Upper lobe of right lung (tissue), 1 donor: ENCODE measurements at regions not wholly inside any gene's neighbourhood (a gene's known extent, or its start where the extent isn't known, plus 50 kb on each side); places are given as distances from the start of the nearest gene placed in this dataset.

Experiments used
- ATAC-seq: fragments of 200-7000 bp; cut with Tn5 transposase; one replicate; pipeline ENCODE4 v1.9.1; 2020; ENCODE audit warnings: mild to moderate bottlenecking, moderate library complexity
- DNase-seq: peaks from one replicate; pipeline ENCODE4 v3.0.0-alpha.2; 2020
- H3K27ac ChIP-seq: fragments of 200-600 bp; one replicate; pipeline ENCODE4 v1.8.0; 2022
- H3K27me3 ChIP-seq: fragments of 200-600 bp; one replicate; pipeline ENCODE4 v1.8.0; 2022; ENCODE audit warnings: mild to moderate bottlenecking
- H3K36me3 ChIP-seq: fragments of 200-600 bp; one replicate; pipeline ENCODE4 v1.8.0; 2022
- H3K4me1 ChIP-seq: fragments of 200-600 bp; one replicate; pipeline ENCODE4 v1.8.0; 2022
- H3K4me3 ChIP-seq: fragments of 200-600 bp; one replicate; pipeline ENCODE4 v1.8.0; 2022; ENCODE audit warnings: mild to moderate bottlenecking
- H3K9me3 ChIP-seq: fragments of 200-600 bp; one replicate; pipeline ENCODE4 v1.8.0; 2022
- CTCF ChIP-seq: fragments of 200-600 bp; IDR thresholded peaks from one replicate; pipeline ENCODE4 v1.8.0; 2022; ENCODE audit warnings: antibody characterized with exemption
- intact Hi-C: fragments of 100-400 bp; cut with DNase I; formaldehyde crosslinking; loops from one replicate; pipeline ENCODE4 v1.11.0; 2022
- donor health status: DM: no; HTN: yes; CAD: no; lungs with severe emphysema.

DNA sequence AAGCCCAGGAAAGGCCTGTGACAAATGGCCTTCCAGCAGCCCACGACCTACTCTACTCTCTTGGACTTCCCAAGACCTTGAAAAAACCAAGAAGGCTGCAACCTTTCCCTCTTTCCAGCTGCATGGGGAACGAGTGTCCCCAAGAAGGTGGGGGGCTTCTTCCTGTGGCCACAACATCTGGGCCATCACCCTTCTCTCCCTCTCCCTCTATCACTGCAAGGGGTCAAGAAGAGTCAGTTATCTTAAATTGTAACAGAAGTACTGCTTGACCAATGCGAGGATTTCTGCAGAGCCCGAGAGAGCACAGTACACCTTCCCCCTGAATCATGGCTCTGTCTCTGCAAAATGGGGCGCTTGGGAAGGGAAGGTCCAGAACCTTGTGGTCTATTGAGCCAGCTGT lies 63.7 kb upstream of the ACAN start:
- TF ChIP-seq CTCF, result no peak
- H3K27ac ChIP-seq, result no peak overlapping the region
- H3K4me3 ChIP-seq, result no peak overlapping the region
- ATAC-seq (no peak), DNase-seq (no peak)
- no peaks in the 10 kb centered on the region for H3K4me1 ChIP-seq
- H3K27me3 ChIP-seq, result peaks cover 27% of the 10 kb centered on the region
- no peaks in the 10 kb centered on the region for H3K9me3 ChIP-seq
- H3K36me3 ChIP-seq, result no peaks in the 10 kb centered on the region
- intact Hi-C loops, result no loop called here

DNA sequence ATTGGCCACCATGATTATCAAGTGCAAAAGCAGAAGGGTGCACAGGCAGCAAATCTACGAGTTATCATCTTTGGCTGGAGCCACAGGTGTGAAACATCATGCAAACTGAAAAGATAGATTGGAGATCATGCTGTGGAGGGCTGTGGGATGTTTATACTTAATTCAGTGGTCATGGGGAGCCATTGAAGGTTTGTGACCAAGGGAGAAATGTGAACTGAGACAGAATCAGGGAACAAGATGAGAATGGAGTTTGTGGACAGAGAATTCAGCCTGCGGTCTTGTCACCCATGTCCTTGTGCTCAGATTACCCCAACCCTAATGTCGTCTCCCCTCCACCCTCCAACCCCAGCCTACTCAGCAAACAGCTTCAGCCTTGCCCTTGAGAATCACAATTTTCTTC lies 62.9 kb upstream of the ACAN start:
- DNase-seq (no peak), ATAC-seq (no peak)
- Histone ChIP-seq H3K9me3 (no peaks in the 10 kb centered on the region), H3K27me3 (peaks cover 27% of the 10 kb centered on the region), H3K4me1 (no peaks in the 10 kb centered on the region), H3K36me3 (no peaks in the 10 kb centered on the region), H3K27ac (no peak overlapping the region), H3K4me3 (no peak overlapping the region)
- intact Hi-C loops, result no loop called here
- no peak for TF ChIP-seq CTCF

DNA sequence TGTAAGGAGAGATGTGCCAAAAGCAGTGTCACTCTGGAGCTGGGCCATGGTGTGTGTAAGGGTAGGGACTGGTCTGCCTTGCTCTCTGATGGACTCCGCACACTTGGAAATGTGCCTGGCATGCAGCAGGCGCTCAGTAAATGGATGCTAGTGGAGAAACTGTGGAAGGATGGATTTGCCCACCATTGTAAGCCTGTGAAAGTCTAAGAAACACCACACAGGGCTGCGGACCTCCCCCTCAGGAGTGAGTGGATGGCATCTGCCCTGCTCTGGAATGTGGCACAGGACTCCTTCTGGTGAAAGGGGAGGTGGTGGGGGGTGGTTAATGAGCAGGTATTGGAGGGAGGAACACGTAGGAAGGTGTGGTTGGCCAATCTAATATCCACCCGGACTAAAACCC lies 62.2 kb upstream of the ACAN start:
- intact Hi-C loops, result no loop called here
- H3K4me3 ChIP-seq, result no peak overlapping the region
- no peaks in the 10 kb centered on the region for H3K4me1 ChIP-seq
- no peaks in the 10 kb centered on the region for H3K9me3 ChIP-seq
- DNase-seq, result no peak
- no peak overlapping the region for H3K27ac ChIP-seq
- no peaks in the 10 kb centered on the region for H3K36me3 ChIP-seq
- TF ChIP-seq CTCF, result no peak
- H3K27me3 ChIP-seq, result peaks cover 27% of the 10 kb centered on the region
- no peak for ATAC-seq

- intact Hi-C loops, result no loop called here
- ATAC-seq, result no peak
- DNase-seq, result no peak
- Histone ChIP-seq H3K4me1 (no peaks in the 10 kb centered on the region), H3K9me3 (no peaks in the 10 kb centered on the region), H3K27me3 (peaks cover 27% of the 10 kb centered on the region), H3K4me3 (no peak overlapping the region), H3K36me3 (no peaks in the 10 kb centered on the region), H3K27ac (no peak overlapping the region)
- no peak for TF ChIP-seq CTCF
These were observed 61.6 kb upstream of the ACAN start for GRCh38 chr15:88741671-88742070.

GRCh38 chr15:88742161-88742560 lies 61.1 kb upstream of the ACAN start:
- intact Hi-C loops, result no loop called here
- Histone ChIP-seq H3K27ac (no peak overlapping the region), H3K9me3 (no peaks in the 10 kb centered on the region), H3K4me1 (no peaks in the 10 kb centered on the region), H3K27me3 (peaks cover 27% of the 10 kb centered on the region), H3K4me3 (no peak overlapping the region), H3K36me3 (no peaks in the 10 kb centered on the region)
- ATAC-seq (no peak), DNase-seq (no peak)
- no peak for TF ChIP-seq CTCF

DNA sequence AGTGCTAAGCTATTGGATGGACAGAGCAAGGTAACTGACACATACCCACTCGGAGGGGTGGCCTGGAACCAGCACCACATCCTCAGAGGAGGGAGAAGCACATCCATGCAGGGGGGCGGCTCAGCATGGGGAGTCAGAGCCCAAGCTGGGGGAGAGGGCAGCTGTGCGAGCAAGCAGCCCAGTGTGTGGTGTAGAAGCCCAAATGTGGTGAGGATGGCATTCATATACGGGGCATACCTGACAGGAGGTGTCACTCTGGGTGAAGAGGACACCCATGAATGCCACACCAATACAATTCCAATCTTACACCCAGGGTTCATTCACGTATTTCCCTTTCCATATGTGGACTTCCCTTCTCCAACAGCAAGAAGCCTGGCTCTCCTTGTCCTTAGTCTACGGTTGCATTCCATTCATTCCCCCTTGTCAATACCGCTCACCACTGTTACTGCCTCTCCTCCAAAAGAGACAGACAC lies 58.7 kb upstream of the ACAN start:
- Histone ChIP-seq H3K4me1 (no peaks in the 10 kb centered on the region), H3K4me3 (no peak overlapping the region), H3K36me3 (no peaks in the 10 kb centered on the region), H3K27ac (no peak overlapping the region), H3K27me3 (peaks cover 33% of the 10 kb centered on the region), H3K9me3 (no peaks in the 10 kb centered on the region)
- DNase-seq (no peak), ATAC-seq (peak; percentile 40)
- intact Hi-C loops, result no loop called here
- TF ChIP-seq CTCF, result no peak
